PFSK-1 (cell line): ENCODE measurements at regions not wholly inside any gene's neighbourhood (a gene's known extent, or its start where the extent isn't known, plus 50 kb on each side); places are given as distances from the start of the nearest gene placed in this dataset.

Source experiments
- POLR2AphosphoS5 ChIP-seq: IDR thresholded peaks from 2 replicates; pipeline ENCODE4 v1.6.1; 2012; ENCODE audit warnings: low read depth, mild to moderate bottlenecking, control low read depth, low read length, moderate library complexity
- REST ChIP-seq, 2 experiments: IDR thresholded peaks; 2 replicates each; pipeline versions ENCODE4 v1.6.1 to v1.8.0; 2011 to 2012; ENCODE audit warnings: low read depth in 2 of 2, low read length in 2 of 2, control low read depth in 1 of 2, inconsistent platforms in 1 of 2, mild to moderate bottlenecking in 1 of 2, moderate library complexity in 1 of 2; ENCODE audit not compliant: insufficient read depth in 1 of 2
- TAF1 ChIP-seq: IDR thresholded peaks from 2 replicates; pipeline ENCODE4 v1.6.1; 2012; ENCODE audit warnings: low read length, control low read depth, borderline replicate concordance; ENCODE audit not compliant: insufficient read depth

- TF ChIP-seq TAF1 (no peak), REST (IDR thresholded peaks at IDR 0.05; ENCODE audit: insufficient read depth in 1 of 2, low read depth in 2 of 2, low read length in 2 of 2) (no peak), POLR2AphosphoS5 (no peak)
Measured at GRCh38 chr12:23282701-23283100, 657.7 kb downstream of the ETNK1 start.
